Neuronal stem cell (in vitro differentiated cells): ENCODE measurements at regions not wholly inside any gene's neighbourhood (a gene's known extent, or its start where the extent isn't known, plus 50 kb on each side); places are given as distances from the start of the nearest gene placed in this dataset.

ENCODE experiments used
- DNase-seq: peaks from one replicate; pipeline ENCODE4 v3.0.0-alpha.2; 2013; ENCODE audit warnings: low spot score
- H2AFZ ChIP-seq: one replicate; pipeline ENCODE4 v1.6.1; 2013; ENCODE audit warnings: mild to moderate bottlenecking, low read length, inconsistent platforms
- H2AK5ac ChIP-seq: 2 replicates; pipeline ENCODE4 v1.6.1; 2013; ENCODE audit warnings: low read depth, mild to moderate bottlenecking, inconsistent platforms, low read length, moderate library complexity, mixed read lengths
- H2BK120ac ChIP-seq: 2 replicates; pipeline ENCODE4 v1.6.1; 2013; ENCODE audit warnings: low read depth, mild to moderate bottlenecking, inconsistent platforms, low read length, moderate library complexity, mixed read lengths
- H2BK12ac ChIP-seq: one replicate; pipeline ENCODE4 v1.6.1; 2013; ENCODE audit warnings: low read length, inconsistent platforms
- H2BK15ac ChIP-seq: 2 replicates; pipeline ENCODE4 v1.6.1; 2013; ENCODE audit warnings: mild to moderate bottlenecking, low read length, inconsistent platforms, mixed read lengths
- H2BK5ac ChIP-seq: one replicate; pipeline ENCODE4 v1.6.1; 2013; ENCODE audit warnings: inconsistent platforms, mild to moderate bottlenecking, low read length, moderate library complexity
- H3K14ac ChIP-seq: one replicate; pipeline ENCODE4 v1.6.1; 2013; ENCODE audit warnings: low read length, inconsistent platforms
- H3K18ac ChIP-seq: 2 replicates; pipeline ENCODE4 v1.6.1; 2013; ENCODE audit warnings: low read length, inconsistent platforms
- H3K23ac ChIP-seq: 2 replicates; pipeline ENCODE4 v1.6.1; 2013; ENCODE audit warnings: low read depth, mild to moderate bottlenecking, mixed read lengths, low read length, inconsistent platforms; ENCODE audit not compliant: poor library complexity
- H3K27ac ChIP-seq: replicated peaks from 3 replicates; pipeline ENCODE4 v1.5.1; 2013; ENCODE audit warnings: low read length, inconsistent platforms
- H3K27me3 ChIP-seq, 3 experiments: 2 replicates each; pipeline ENCODE4 v1.6.1; 2013; ENCODE audit warnings: low read length in 3 of 3, mild to moderate bottlenecking in 2 of 3, inconsistent platforms in 1 of 3, low read depth in 1 of 3, mixed read lengths in 1 of 3, moderate library complexity in 1 of 3; ENCODE audit not compliant: control insufficient read depth in 3 of 3, insufficient read depth in 3 of 3
- H3K36me3 ChIP-seq, 2 donors: replicated peaks in 1 of 2; 2 replicates each; pipeline ENCODE4 v1.6.1; 2013; ENCODE audit warnings: low read length in 2 of 2; ENCODE audit not compliant: control insufficient read depth in 2 of 2, insufficient read depth in 2 of 2
- H3K4ac ChIP-seq: 2 replicates; pipeline ENCODE4 v1.6.1; 2013; ENCODE audit warnings: inconsistent platforms, mild to moderate bottlenecking, low read length, moderate library complexity
- H3K4me1 ChIP-seq, 2 donors: 1 replicate in 1 of 2; 2 replicates in 1 of 2; pipeline ENCODE4 v1.6.1; 2013; ENCODE audit warnings: low read length in 2 of 2, low read depth in 1 of 2; ENCODE audit not compliant: control insufficient read depth in 2 of 2, insufficient read depth in 1 of 2
- H3K4me2 ChIP-seq: one replicate; pipeline ENCODE4 v1.6.1; 2013; ENCODE audit warnings: mild to moderate bottlenecking, low read length, inconsistent platforms; ENCODE audit not compliant: insufficient read depth, poor library complexity, severe bottlenecking
- H3K4me3 ChIP-seq, 2 donors: 2 replicates each; pipeline ENCODE4 v1.5.1; 2013; ENCODE audit warnings: low read length in 2 of 2, mild to moderate bottlenecking in 2 of 2, inconsistent platforms in 1 of 2, moderate library complexity in 1 of 2
- H3K79me1 ChIP-seq: one replicate; pipeline ENCODE4 v1.6.1; 2013; ENCODE audit warnings: low read depth, mild to moderate bottlenecking, inconsistent platforms, low read length, moderate library complexity
- H3K9ac ChIP-seq: one replicate; pipeline ENCODE4 v1.6.1; 2013; ENCODE audit warnings: mild to moderate bottlenecking, low read depth, low read length, inconsistent platforms; ENCODE audit not compliant: poor library complexity
- H3K9me3 ChIP-seq, 2 donors: replicated peaks in 1 of 2; 2 replicates each; pipeline versions ENCODE3 to v1.6.1; 2013; ENCODE audit warnings: low read length in 2 of 2, mild to moderate bottlenecking in 2 of 2, inconsistent platforms in 1 of 2, low read depth in 1 of 2, mixed read lengths in 1 of 2, moderate library complexity in 1 of 2; ENCODE audit not compliant: control insufficient read depth in 2 of 2, insufficient read depth in 1 of 2
- H4K8ac ChIP-seq: one replicate; pipeline ENCODE4 v1.6.1; 2013; ENCODE audit warnings: low read depth, mild to moderate bottlenecking, inconsistent platforms, low read length, moderate library complexity
- H4K91ac ChIP-seq: one replicate; pipeline ENCODE4 v1.6.1; 2013; ENCODE audit warnings: low read length, low read depth, mild to moderate bottlenecking, inconsistent platforms; ENCODE audit not compliant: poor library complexity
- WGBS, 2 donors: extraction: QIAGEN DNeasy Blood & Tissue Kit; methylation state at CpG; one replicate each; pipeline ENCODE4 v1.1.7; 2013; ENCODE audit warnings: missing lambda C conversion rate in 2 of 2, mixed read lengths in 1 of 2; ENCODE audit not compliant: insufficient read length in 2 of 2, insufficient replicate concordance in 1 of 2; ENCODE audit errors: extremely low coverage in 2 of 2; 5-methylcytosine and 5-hydroxymethylcytosine counted together

- no peak overlapping the region for H2AK5ac ChIP-seq
- no peaks in the 10 kb centered on the region for H3K4me1 ChIP-seq
- H3K23ac ChIP-seq: no peak overlapping the region
- H2BK12ac ChIP-seq: no peak overlapping the region
- H3K9ac ChIP-seq: no peak overlapping the region
- no peak overlapping the region for H3K4me2 ChIP-seq
- no peak overlapping the region for H3K18ac ChIP-seq
- no peak overlapping the region for H3K27ac ChIP-seq
- no peaks in the 10 kb centered on the region for H3K27me3 ChIP-seq
- no peak overlapping the region for H3K14ac ChIP-seq
- no peak for DNase-seq
- H2AFZ ChIP-seq: no peak overlapping the region
- no peak overlapping the region for H2BK15ac ChIP-seq
- no peaks in the 10 kb centered on the region for H3K9me3 ChIP-seq
- H2BK120ac ChIP-seq: no peak overlapping the region
- H3K36me3 ChIP-seq: no peaks in the 10 kb centered on the region
- H2BK5ac ChIP-seq: no peak overlapping the region
- no peak overlapping the region for H3K4me3 ChIP-seq
- H4K8ac ChIP-seq: no peak overlapping the region
- H3K79me1 ChIP-seq: no peaks in the 10 kb centered on the region
- no CpG with 5 or more reads among the region's 6 CpGs for WGBS, 2 donors
- H4K91ac ChIP-seq: no peak overlapping the region
- H3K4ac ChIP-seq: no peak overlapping the region
Measured at GRCh38 chr6:91751526-91751925, 1164.7 kb upstream of the MAP3K7 start.

- H3K14ac ChIP-seq: no peak overlapping the region
- H2AK5ac ChIP-seq: no peak overlapping the region
- no peak overlapping the region for H3K4ac ChIP-seq
- no peak overlapping the region for H3K4me2 ChIP-seq
- no peak overlapping the region for H3K4me3 ChIP-seq
- H2BK120ac ChIP-seq: no peak overlapping the region
- H2BK5ac ChIP-seq: no peak overlapping the region
- WGBS, 2 donors: no CpG with 5 or more reads among the region's 3 CpGs
- no peak overlapping the region for H3K27ac ChIP-seq
- H3K27me3 ChIP-seq: no peaks in the 10 kb centered on the region
- no peak overlapping the region for H3K9ac ChIP-seq
- DNase-seq: no peak
- no peaks in the 10 kb centered on the region for H3K36me3 ChIP-seq
- H2BK12ac ChIP-seq: no peak overlapping the region
- H4K8ac ChIP-seq: no peak overlapping the region
- no peak overlapping the region for H4K91ac ChIP-seq
- no peak overlapping the region for H2AFZ ChIP-seq
- no peaks in the 10 kb centered on the region for H3K79me1 ChIP-seq
- no peak overlapping the region for H3K18ac ChIP-seq
- H2BK15ac ChIP-seq: no peak overlapping the region
- H3K9me3 ChIP-seq: no peaks in the 10 kb centered on the region
- no peaks in the 10 kb centered on the region for H3K4me1 ChIP-seq
- no peak overlapping the region for H3K23ac ChIP-seq
Measured at GRCh38 chr6:91744566-91744965, 1157.7 kb upstream of the MAP3K7 start.

- WGBS, 2 donors: no CpG with 5 or more reads among the region's 2 CpGs
- Histone ChIP-seq H2BK12ac (no peak overlapping the region), H2BK15ac (no peak overlapping the region), H4K91ac (no peak overlapping the region), H2BK5ac (no peak overlapping the region), H3K14ac (no peak overlapping the region), H3K36me3 (no peaks in the 10 kb centered on the region), H3K9me3 (no peaks in the 10 kb centered on the region), H2AFZ (no peak overlapping the region), H2AK5ac (no peak overlapping the region), H3K23ac (no peak overlapping the region), H2BK120ac (no peak overlapping the region), H3K27me3 (no peaks in the 10 kb centered on the region), H3K18ac (no peak overlapping the region), H3K4me1 (no peaks in the 10 kb centered on the region), H3K9ac (no peak overlapping the region), H4K8ac (no peak overlapping the region), H3K79me1 (no peaks in the 10 kb centered on the region), H3K27ac (no peak overlapping the region), H3K4ac (no peak overlapping the region), H3K4me2 (no peak overlapping the region), H3K4me3 (no peak overlapping the region)
- DNase-seq: no peak
Measured at GRCh38 chr6:91743756-91744155, 1156.9 kb upstream of the MAP3K7 start.

GRCh38 chr6:91731939-91732338, 1145.1 kb upstream of the MAP3K7 start:
- H3K4me1 ChIP-seq: no peaks in the 10 kb centered on the region
- H3K27me3 ChIP-seq: no peaks in the 10 kb centered on the region
- H3K9me3 ChIP-seq: no peaks in the 10 kb centered on the region
- no peak overlapping the region for H3K9ac ChIP-seq
- no peak overlapping the region for H2BK120ac ChIP-seq
- H3K4me3 ChIP-seq: no peak overlapping the region
- no peak overlapping the region for H3K14ac ChIP-seq
- H3K36me3 ChIP-seq: no peaks in the 10 kb centered on the region
- DNase-seq: no peak
- no peak overlapping the region for H3K4me2 ChIP-seq
- no peak overlapping the region for H4K91ac ChIP-seq
- H2BK12ac ChIP-seq: no peak overlapping the region
- H3K18ac ChIP-seq: no peak overlapping the region
- H2BK15ac ChIP-seq: no peak overlapping the region
- H4K8ac ChIP-seq: no peak overlapping the region
- no peak overlapping the region for H2BK5ac ChIP-seq
- H3K27ac ChIP-seq: no peak overlapping the region
- no peak overlapping the region for H3K4ac ChIP-seq
- no peak overlapping the region for H3K23ac ChIP-seq
- no peak overlapping the region for H2AK5ac ChIP-seq
- no peaks in the 10 kb centered on the region for H3K79me1 ChIP-seq
- no peak overlapping the region for H2AFZ ChIP-seq
